BE2C (cell line): ENCODE measurements at regions not wholly inside any gene's neighbourhood (a gene's known extent, or its start where the extent isn't known, plus 50 kb on each side); places are given as distances from the start of the nearest gene placed in this dataset.

Experiments
- DNase-seq: peaks from one replicate; pipeline ENCODE4 v3.0.0-alpha.2; 2020
- H3K27me3 ChIP-seq: fragments of 250-450 bp; sonication (Bioruptor Pico); 2 replicates; pipeline ENCODE4 v1.5.1; 2020; ENCODE audit warnings: mild to moderate bottlenecking
- H3K36me3 ChIP-seq: fragments of 250-450 bp; sonication (Bioruptor Pico); 2 replicates; pipeline ENCODE4 v1.5.1; 2020; ENCODE audit warnings: mild to moderate bottlenecking
- H3K4me1 ChIP-seq: fragments of 250-450 bp; sonication (Bioruptor Pico); 2 replicates; pipeline ENCODE4 v1.5.1; 2020
- H3K4me3 ChIP-seq: 2 replicates; pipeline ENCODE4 v1.5.1; 2011; ENCODE audit warnings: low read depth, low read length
- H3K9me3 ChIP-seq: fragments of 250-450 bp; sonication (Bioruptor Pico); 2 replicates; pipeline ENCODE4 v1.5.1; 2020
- TF ChIP-seq, protein P1 (sequence below): IDR thresholded peaks from 2 replicates; pipeline ENCODE4 v1.5.1; 2012; ENCODE audit warnings: mild to moderate bottlenecking, low read depth, low read length

- Histone ChIP-seq H3K36me3 (no peaks in the 10 kb centered on the region), H3K4me1 (no peaks in the 10 kb centered on the region), H3K9me3 (no peaks in the 10 kb centered on the region), H3K27me3 (no peaks in the 10 kb centered on the region), H3K4me3 (no peak overlapping the region)
- TF ChIP-seq, protein P1, sequence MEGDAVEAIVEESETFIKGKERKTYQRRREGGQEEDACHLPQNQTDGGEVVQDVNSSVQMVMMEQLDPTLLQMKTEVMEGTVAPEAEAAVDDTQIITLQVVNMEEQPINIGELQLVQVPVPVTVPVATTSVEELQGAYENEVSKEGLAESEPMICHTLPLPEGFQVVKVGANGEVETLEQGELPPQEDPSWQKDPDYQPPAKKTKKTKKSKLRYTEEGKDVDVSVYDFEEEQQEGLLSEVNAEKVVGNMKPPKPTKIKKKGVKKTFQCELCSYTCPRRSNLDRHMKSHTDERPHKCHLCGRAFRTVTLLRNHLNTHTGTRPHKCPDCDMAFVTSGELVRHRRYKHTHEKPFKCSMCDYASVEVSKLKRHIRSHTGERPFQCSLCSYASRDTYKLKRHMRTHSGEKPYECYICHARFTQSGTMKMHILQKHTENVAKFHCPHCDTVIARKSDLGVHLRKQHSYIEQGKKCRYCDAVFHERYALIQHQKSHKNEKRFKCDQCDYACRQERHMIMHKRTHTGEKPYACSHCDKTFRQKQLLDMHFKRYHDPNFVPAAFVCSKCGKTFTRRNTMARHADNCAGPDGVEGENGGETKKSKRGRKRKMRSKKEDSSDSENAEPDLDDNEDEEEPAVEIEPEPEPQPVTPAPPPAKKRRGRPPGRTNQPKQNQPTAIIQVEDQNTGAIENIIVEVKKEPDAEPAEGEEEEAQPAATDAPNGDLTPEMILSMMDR, result no peak
- no peak for DNase-seq
Measured at GRCh38 chr2:155022531-155022930, 324.0 kb downstream of the KCNJ3 start.

DNA sequence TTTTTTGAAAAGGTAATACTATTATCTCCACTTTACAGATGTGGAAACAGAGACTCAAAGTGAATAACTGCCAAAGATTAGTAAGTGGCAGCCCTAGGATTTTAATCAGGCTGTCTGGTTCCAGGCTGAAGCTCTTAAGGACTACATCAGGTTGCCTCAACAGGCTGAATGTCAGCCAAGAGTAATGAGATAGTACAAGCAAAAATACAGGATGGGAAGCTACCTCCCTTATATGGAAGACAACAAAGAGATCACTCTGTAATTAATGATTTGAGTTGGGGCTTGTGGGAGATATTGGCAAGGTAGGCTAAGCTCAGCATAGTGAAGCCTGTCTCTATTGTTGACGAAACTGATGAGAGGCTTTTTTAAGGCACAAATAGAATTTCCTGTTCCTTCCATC, 323.1 kb downstream of the KCNJ3 start:
- H3K4me1 ChIP-seq, result no peaks in the 10 kb centered on the region
- H3K4me3 ChIP-seq, result no peak overlapping the region
- H3K27me3 ChIP-seq, result no peaks in the 10 kb centered on the region
- DNase-seq, result no peak
- TF ChIP-seq, protein P1, result no peak
- no peaks in the 10 kb centered on the region for H3K9me3 ChIP-seq
- no peaks in the 10 kb centered on the region for H3K36me3 ChIP-seq

GRCh38 chr2:155020246-155020645, 321.8 kb downstream of the KCNJ3 start:
- no peaks in the 10 kb centered on the region for H3K4me1 ChIP-seq
- H3K4me3 ChIP-seq, result no peak overlapping the region
- TF ChIP-seq, protein P1, result no peak
- no peak for DNase-seq
- no peaks in the 10 kb centered on the region for H3K9me3 ChIP-seq
- no peaks in the 10 kb centered on the region for H3K27me3 ChIP-seq
- no peaks in the 10 kb centered on the region for H3K36me3 ChIP-seq

DNA sequence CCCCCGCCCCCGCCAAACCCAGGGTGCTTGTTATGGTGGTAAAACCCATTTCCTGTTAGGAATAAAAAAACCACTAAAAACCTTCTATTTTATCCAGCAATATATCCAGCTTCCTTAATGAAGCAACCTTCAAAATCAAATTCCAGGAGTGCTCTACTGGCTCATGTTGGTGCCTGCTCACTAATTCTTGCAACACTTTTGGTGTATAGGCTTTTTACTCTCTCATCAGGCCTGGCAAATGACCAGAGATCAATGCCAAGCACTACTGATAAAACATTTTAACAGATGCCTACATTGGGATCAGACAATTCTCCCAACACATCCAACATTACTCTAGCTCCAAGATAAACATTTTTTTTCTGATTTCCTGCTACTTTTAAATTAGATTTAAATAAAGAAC, 312.4 kb downstream of the KCNJ3 start:
- Histone ChIP-seq H3K9me3 (no peaks in the 10 kb centered on the region), H3K36me3 (no peaks in the 10 kb centered on the region), H3K4me1 (no peaks in the 10 kb centered on the region), H3K27me3 (no peaks in the 10 kb centered on the region), H3K4me3 (no peak overlapping the region)
- TF ChIP-seq, protein P1, result no peak
- DNase-seq, result no peak

- no peaks in the 10 kb centered on the region for H3K9me3 ChIP-seq
- H3K4me1 ChIP-seq, result no peaks in the 10 kb centered on the region
- no peak for DNase-seq
- H3K4me3 ChIP-seq, result no peak overlapping the region
- no peaks in the 10 kb centered on the region for H3K36me3 ChIP-seq
- no peaks in the 10 kb centered on the region for H3K27me3 ChIP-seq
- TF ChIP-seq, protein P1, result no peak
Measured at GRCh38 chr2:154995361-154995760, 296.9 kb downstream of the KCNJ3 start.

GRCh38 chr2:154992826-154993225, 294.3 kb downstream of the KCNJ3 start:
- DNase-seq, result no peak
- Histone ChIP-seq H3K9me3 (no peaks in the 10 kb centered on the region), H3K36me3 (no peaks in the 10 kb centered on the region), H3K27me3 (no peaks in the 10 kb centered on the region), H3K4me3 (no peak overlapping the region), H3K4me1 (no peaks in the 10 kb centered on the region)
- TF ChIP-seq, protein P1, result no peak
